Astrocyte (in vitro differentiated cells and primary cell): ENCODE measurements at regions not wholly inside any gene's neighbourhood (a gene's known extent, or its start where the extent isn't known, plus 50 kb on each side); places are given as distances from the start of the nearest gene placed in this dataset.

Source experiments
- DNase-seq: peaks from one replicate; pipeline ENCODE4 v3.0.0-alpha.2; 2010; ENCODE audit warnings: low read depth
- FAIRE-seq: peaks from 2 replicates; lab custom pipeline; 2011; peaks lifted over from hg19 to GRCh38; lab: Jason Lieb, UNC
- H2AFZ ChIP-seq: 2 replicates; pipeline ENCODE4 v1.6.0; 2012; ENCODE audit warnings: low read depth, low read length, inconsistent platforms
- H3K27ac ChIP-seq: 2 replicates; pipeline ENCODE4 v1.5.1; 2011; ENCODE audit warnings: low read depth, low read length, inconsistent platforms
- H3K27me3 ChIP-seq: 2 replicates; pipeline ENCODE4 v1.6.0; 2011; ENCODE audit warnings: low read length, inconsistent platforms; ENCODE audit not compliant: insufficient read depth
- H3K36me3 ChIP-seq: 2 replicates; pipeline ENCODE4 v1.5.1; 2011; ENCODE audit warnings: low read length, inconsistent platforms; ENCODE audit not compliant: insufficient read depth
- H3K4me1 ChIP-seq: 2 replicates; pipeline ENCODE4 v1.5.1; 2011; ENCODE audit warnings: low read length, inconsistent platforms; ENCODE audit not compliant: insufficient read depth
- H3K4me2 ChIP-seq: 2 replicates; pipeline ENCODE4 v1.6.0; 2012; ENCODE audit warnings: low read length, inconsistent platforms
- H3K4me3 ChIP-seq: 2 replicates; pipeline ENCODE4 v1.5.1; 2011; ENCODE audit warnings: low read depth, mild to moderate bottlenecking, low read length, inconsistent platforms; ENCODE audit not compliant: insufficient read depth
- H3K79me2 ChIP-seq: 2 replicates; pipeline ENCODE4 v1.6.0; 2012; ENCODE audit warnings: mild to moderate bottlenecking, low read length, inconsistent platforms; ENCODE audit not compliant: insufficient read depth
- H3K9ac ChIP-seq: 2 replicates; pipeline ENCODE4 v1.6.0; 2012; ENCODE audit warnings: mild to moderate bottlenecking, low read length, inconsistent platforms
- H3K9me3 ChIP-seq: 2 replicates; pipeline ENCODE4 v1.5.1; 2012; ENCODE audit warnings: low read depth, mild to moderate bottlenecking, low read length, inconsistent platforms; ENCODE audit not compliant: insufficient read depth
- H4K20me1 ChIP-seq: 2 replicates; pipeline ENCODE4 v1.6.0; 2012; ENCODE audit warnings: low read length, inconsistent platforms; ENCODE audit not compliant: insufficient read depth
- H3K27ac Mint-ChIP-seq: one replicate; pipeline ENCODE4 v1.8.0; 2021; ENCODE audit warnings: mild to moderate bottlenecking, mixed read lengths; ENCODE audit not compliant: unreplicated experiment
- H3K27me3 Mint-ChIP-seq: one replicate; pipeline ENCODE4 v1.8.0; 2021; ENCODE audit warnings: low read depth, mixed read lengths; ENCODE audit not compliant: unreplicated experiment
- H3K36me3 Mint-ChIP-seq: one replicate; pipeline ENCODE4 v1.8.0; 2021; ENCODE audit warnings: low read depth, mixed read lengths; ENCODE audit not compliant: unreplicated experiment
- H3K4me1 Mint-ChIP-seq: one replicate; pipeline ENCODE4 v1.8.0; 2021; ENCODE audit warnings: low read depth, mixed read lengths; ENCODE audit not compliant: unreplicated experiment
- H3K4me3 Mint-ChIP-seq: one replicate; pipeline ENCODE4 v1.8.0; 2021; ENCODE audit warnings: mild to moderate bottlenecking, moderate library complexity, mixed read lengths; ENCODE audit not compliant: unreplicated experiment
- H3K9me3 Mint-ChIP-seq: one replicate; pipeline ENCODE4 v1.8.0; 2021; ENCODE audit warnings: mild to moderate bottlenecking, mixed read lengths; ENCODE audit not compliant: unreplicated experiment
- EZH2 ChIP-seq: IDR thresholded peaks from 2 replicates; pipeline ENCODE4 v1.6.1; 2012; ENCODE audit warnings: mild to moderate bottlenecking, low read length, inconsistent platforms; ENCODE audit not compliant: insufficient read depth
- TF ChIP-seq, protein P1 (sequence below): IDR thresholded peaks from 2 replicates; pipeline ENCODE4 v1.5.1; 2011; ENCODE audit warnings: low read depth, mild to moderate bottlenecking, inconsistent platforms, low read length, moderate library complexity; ENCODE audit not compliant: insufficient read depth

- Histone ChIP-seq H3K36me3 (no peaks in the 10 kb centered on the region), H3K27me3 (no peaks in the 10 kb centered on the region), H2AFZ (no peak overlapping the region), H3K9ac (no peak overlapping the region), H3K4me1 (no peaks in the 10 kb centered on the region), H4K20me1 (no peaks in the 10 kb centered on the region), H3K27ac (no peak overlapping the region), H3K4me3 (no peak overlapping the region), H3K9me3 (no peaks in the 10 kb centered on the region), H3K4me2 (no peak overlapping the region), H3K79me2 (no peaks in the 10 kb centered on the region)
- H3K9me3 Mint-ChIP-seq = no peaks in the 10 kb centered on the region
- H3K27ac Mint-ChIP-seq = no peak overlapping the region
- no peaks in the 10 kb centered on the region for H3K36me3 Mint-ChIP-seq
- FAIRE-seq = no peak
- TF ChIP-seq, protein P1, sequence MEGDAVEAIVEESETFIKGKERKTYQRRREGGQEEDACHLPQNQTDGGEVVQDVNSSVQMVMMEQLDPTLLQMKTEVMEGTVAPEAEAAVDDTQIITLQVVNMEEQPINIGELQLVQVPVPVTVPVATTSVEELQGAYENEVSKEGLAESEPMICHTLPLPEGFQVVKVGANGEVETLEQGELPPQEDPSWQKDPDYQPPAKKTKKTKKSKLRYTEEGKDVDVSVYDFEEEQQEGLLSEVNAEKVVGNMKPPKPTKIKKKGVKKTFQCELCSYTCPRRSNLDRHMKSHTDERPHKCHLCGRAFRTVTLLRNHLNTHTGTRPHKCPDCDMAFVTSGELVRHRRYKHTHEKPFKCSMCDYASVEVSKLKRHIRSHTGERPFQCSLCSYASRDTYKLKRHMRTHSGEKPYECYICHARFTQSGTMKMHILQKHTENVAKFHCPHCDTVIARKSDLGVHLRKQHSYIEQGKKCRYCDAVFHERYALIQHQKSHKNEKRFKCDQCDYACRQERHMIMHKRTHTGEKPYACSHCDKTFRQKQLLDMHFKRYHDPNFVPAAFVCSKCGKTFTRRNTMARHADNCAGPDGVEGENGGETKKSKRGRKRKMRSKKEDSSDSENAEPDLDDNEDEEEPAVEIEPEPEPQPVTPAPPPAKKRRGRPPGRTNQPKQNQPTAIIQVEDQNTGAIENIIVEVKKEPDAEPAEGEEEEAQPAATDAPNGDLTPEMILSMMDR = peak; percentile 25
- no peak for TF ChIP-seq EZH2
- peaks cover 28% of the 10 kb centered on the region for H3K4me1 Mint-ChIP-seq
- DNase-seq = no peak
- H3K27me3 Mint-ChIP-seq = no peaks in the 10 kb centered on the region
- H3K4me3 Mint-ChIP-seq = no peak overlapping the region
These were observed 99.5 kb upstream of the USP38 start for GRCh38 chr4:143085224-143085623.

DNA sequence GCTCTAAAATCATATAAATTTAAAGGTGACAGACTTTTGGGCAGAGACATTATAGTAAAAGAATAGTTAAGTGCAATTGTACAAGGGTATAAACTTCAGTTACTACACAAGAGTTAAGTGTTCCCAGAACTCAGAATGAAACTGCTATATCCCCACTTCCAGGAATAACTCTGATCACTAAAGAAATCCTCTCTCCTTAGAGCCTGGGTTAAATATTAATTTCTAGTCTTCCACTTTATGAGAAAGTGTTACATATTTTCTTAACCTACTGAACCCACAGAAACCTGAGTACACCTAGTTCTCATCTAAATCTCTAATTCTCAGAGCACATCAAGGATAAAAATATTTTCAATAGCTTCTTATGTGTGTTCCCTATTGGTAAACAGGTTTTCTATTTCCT is 99.1 kb upstream of the USP38 start:
- H3K36me3 ChIP-seq = no peaks in the 10 kb centered on the region
- H2AFZ ChIP-seq = no peak overlapping the region
- Mint-ChIP-seq H3K4me3 (no peak overlapping the region), H3K9me3 (no peaks in the 10 kb centered on the region), H3K27ac (no peak overlapping the region), H3K27me3 (no peaks in the 10 kb centered on the region), H3K4me1 (peaks cover 28% of the 10 kb centered on the region), H3K36me3 (no peaks in the 10 kb centered on the region)
- no peak overlapping the region for H3K4me3 ChIP-seq
- no peaks in the 10 kb centered on the region for H3K4me1 ChIP-seq
- H3K9ac ChIP-seq = no peak overlapping the region
- no peak for DNase-seq
- no peaks in the 10 kb centered on the region for H3K79me2 ChIP-seq
- TF ChIP-seq, protein P1 = no peak
- no peak for TF ChIP-seq EZH2
- no peaks in the 10 kb centered on the region for H3K27me3 ChIP-seq
- no peak overlapping the region for H3K4me2 ChIP-seq
- no peak overlapping the region for H3K27ac ChIP-seq
- no peaks in the 10 kb centered on the region for H3K9me3 ChIP-seq
- no peak for FAIRE-seq
- H4K20me1 ChIP-seq = no peaks in the 10 kb centered on the region

GRCh38 chr4:143089291-143089690 is 95.4 kb upstream of the USP38 start:
- no peaks in the 10 kb centered on the region for H3K36me3 Mint-ChIP-seq
- H3K27ac Mint-ChIP-seq = no peak overlapping the region
- no peaks in the 10 kb centered on the region for H3K9me3 ChIP-seq
- H3K4me3 ChIP-seq = no peak overlapping the region
- H3K27ac ChIP-seq = no peak overlapping the region
- H3K4me1 Mint-ChIP-seq = peaks cover 22% of the 10 kb centered on the region
- no peaks in the 10 kb centered on the region for H3K36me3 ChIP-seq
- H3K79me2 ChIP-seq = no peaks in the 10 kb centered on the region
- H3K9ac ChIP-seq = no peak overlapping the region
- H3K9me3 Mint-ChIP-seq = peaks cover 1% of the 10 kb centered on the region
- peak; percentile 3 for DNase-seq
- H4K20me1 ChIP-seq = no peaks in the 10 kb centered on the region
- FAIRE-seq = no peak
- H3K4me1 ChIP-seq = no peaks in the 10 kb centered on the region
- H3K4me3 Mint-ChIP-seq = no peak overlapping the region
- H3K27me3 ChIP-seq = no peaks in the 10 kb centered on the region
- H3K4me2 ChIP-seq = no peak overlapping the region
- H3K27me3 Mint-ChIP-seq = no peaks in the 10 kb centered on the region
- TF ChIP-seq, protein P1 = no peak
- TF ChIP-seq EZH2 = no peak
- no peak overlapping the region for H2AFZ ChIP-seq
